ENCODE measurements at regions not wholly inside any gene's neighbourhood (a gene's known extent, or its start where the extent isn't known, plus 50 kb on each side); places are given as distances from the start of the nearest gene placed in this dataset.

DNA sequence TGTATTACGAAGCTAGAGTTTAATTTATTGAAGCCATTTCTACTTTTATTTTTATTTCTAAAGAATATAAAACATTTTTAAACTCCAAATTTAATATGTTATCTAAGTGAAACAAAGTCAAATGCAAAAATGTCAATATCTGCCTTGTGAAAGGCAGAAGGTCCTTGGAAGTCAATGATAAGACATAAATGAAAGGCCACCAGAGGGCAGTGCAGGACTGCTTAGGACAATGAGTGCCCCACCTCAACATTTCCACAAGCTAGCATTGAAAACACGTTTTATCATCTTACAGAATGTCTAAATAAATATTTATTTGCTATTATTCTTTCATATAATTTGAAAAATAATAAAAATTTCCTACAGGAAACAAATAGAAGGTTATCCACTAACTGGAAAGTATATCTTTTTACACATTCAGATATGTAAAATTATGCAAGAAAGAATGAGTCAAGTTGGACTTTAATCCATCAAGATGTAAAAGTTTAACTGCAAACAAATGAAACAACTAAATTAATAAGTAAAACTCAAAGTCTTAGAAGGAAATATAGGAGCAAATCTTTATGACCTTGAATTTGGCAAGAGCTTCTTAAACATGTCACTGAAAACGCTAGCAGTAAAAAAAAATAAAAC is 140.1 kb upstream of the FMN2 start:
- Histone ChIP-seq H3K4me3 (no peak overlapping the region), H3K27me3 (ENCODE audit: control insufficient read depth in 3 of 3, insufficient read depth in 3 of 3, low read length in 2 of 3) (peaks cover 0 to 5% (median under 1%) of the 10 kb centered on the region in 3 donors), H3K9me3 (ENCODE audit: control insufficient read depth in 4 of 4, insufficient read depth in 3 of 4, low read length in 3 of 4) (no peaks in the 10 kb centered on the region), H3K36me3 (ENCODE audit: control insufficient read depth in 4 of 4, insufficient read depth in 4 of 4, low read length in 4 of 4) (no peaks in the 10 kb centered on the region), H3K4me1 (ENCODE audit: control insufficient read depth in 5 of 5, insufficient read depth in 5 of 5, low read length in 5 of 5) (no peaks in the 10 kb centered on the region), H3K9ac (ENCODE audit: insufficient read depth in 1 of 2, low read length in 2 of 2) (no peak overlapping the region), H3K27ac (ENCODE audit: low read depth in 1 of 2, low read length in 1 of 2) (no peak overlapping the region)
- 59 to 61% methylated on average over 3 of the region's 3 CpGs for WGBS, 2 donors
- DNase-seq (peak; percentile 65 to 87 (median 81)), ATAC-seq (ENCODE audit: insufficient read depth, low FRiP score) (peak; percentile 53)
- TF ChIP-seq, protein P1, sequence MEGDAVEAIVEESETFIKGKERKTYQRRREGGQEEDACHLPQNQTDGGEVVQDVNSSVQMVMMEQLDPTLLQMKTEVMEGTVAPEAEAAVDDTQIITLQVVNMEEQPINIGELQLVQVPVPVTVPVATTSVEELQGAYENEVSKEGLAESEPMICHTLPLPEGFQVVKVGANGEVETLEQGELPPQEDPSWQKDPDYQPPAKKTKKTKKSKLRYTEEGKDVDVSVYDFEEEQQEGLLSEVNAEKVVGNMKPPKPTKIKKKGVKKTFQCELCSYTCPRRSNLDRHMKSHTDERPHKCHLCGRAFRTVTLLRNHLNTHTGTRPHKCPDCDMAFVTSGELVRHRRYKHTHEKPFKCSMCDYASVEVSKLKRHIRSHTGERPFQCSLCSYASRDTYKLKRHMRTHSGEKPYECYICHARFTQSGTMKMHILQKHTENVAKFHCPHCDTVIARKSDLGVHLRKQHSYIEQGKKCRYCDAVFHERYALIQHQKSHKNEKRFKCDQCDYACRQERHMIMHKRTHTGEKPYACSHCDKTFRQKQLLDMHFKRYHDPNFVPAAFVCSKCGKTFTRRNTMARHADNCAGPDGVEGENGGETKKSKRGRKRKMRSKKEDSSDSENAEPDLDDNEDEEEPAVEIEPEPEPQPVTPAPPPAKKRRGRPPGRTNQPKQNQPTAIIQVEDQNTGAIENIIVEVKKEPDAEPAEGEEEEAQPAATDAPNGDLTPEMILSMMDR (IDR thresholded peaks at IDR 0.05; ENCODE audit: control extremely low read depth, extremely low read depth): peak; percentile 56

DNA sequence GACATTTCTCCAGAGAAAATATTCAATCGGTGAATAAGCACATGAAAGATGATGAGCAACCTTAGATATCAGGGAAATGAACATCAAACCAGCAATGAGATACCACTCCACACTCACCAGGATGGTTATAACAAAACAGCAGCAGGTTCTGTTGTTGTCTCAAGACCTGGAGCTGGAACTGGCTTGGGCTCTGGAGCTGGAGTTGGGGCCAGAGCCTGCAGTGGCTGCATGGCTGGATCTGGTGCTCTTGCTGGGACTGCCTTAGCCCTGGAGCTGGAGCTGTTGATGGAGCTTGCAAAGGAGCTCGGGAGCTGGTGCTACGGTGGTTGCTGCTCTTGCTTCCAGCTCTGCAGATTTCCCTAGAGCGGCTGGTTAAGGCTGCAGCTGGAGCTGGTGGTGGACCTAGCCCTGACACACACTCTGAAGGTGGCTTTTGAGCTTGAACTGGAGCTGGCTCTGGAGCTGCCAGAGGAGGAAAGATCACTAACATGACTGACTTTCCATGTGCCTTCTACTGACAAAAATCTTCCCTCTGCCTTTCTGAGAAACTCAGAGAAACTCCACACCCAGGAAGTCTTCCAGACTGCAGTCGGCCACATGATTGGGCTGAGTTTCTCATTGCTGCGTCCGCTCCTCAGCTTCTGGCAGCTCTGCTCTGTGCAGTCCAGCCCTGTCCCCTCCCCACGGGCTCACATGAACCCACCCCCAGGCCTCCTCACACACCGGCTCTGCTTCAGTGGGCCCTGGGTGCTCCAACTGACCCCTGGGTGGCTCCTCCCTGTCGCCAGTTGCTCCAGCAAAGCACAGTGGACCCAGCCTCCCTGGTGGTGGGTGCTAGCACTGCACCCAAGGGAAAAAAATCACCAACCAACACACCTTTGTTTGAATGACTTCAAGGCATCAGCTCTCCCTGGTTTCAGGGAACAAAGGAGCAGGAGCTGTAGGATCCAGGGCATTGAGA is 139.1 kb upstream of the FMN2 start:
- WGBS, 2 donors: 72 to 87% methylated on average over 10 of the region's 10 CpGs
- DNase-seq (no peak), ATAC-seq (ENCODE audit: insufficient read depth, low FRiP score) (no peak)
- Histone ChIP-seq H3K27me3 (ENCODE audit: control insufficient read depth in 3 of 3, insufficient read depth in 3 of 3, low read length in 2 of 3) (peaks cover 0 to 7% (median 5%) of the 10 kb centered on the region in 3 donors), H3K36me3 (ENCODE audit: control insufficient read depth in 4 of 4, insufficient read depth in 4 of 4, low read length in 4 of 4) (no peaks in the 10 kb centered on the region), H3K9me3 (ENCODE audit: control insufficient read depth in 4 of 4, insufficient read depth in 3 of 4, low read length in 3 of 4) (no peaks in the 10 kb centered on the region), H3K27ac (ENCODE audit: low read depth in 1 of 2, low read length in 1 of 2) (no peak overlapping the region), H3K4me1 (ENCODE audit: control insufficient read depth in 5 of 5, insufficient read depth in 5 of 5, low read length in 5 of 5) (no peaks in the 10 kb centered on the region), H3K4me3 (no peak overlapping the region), H3K9ac (ENCODE audit: insufficient read depth in 1 of 2, low read length in 2 of 2) (no peak overlapping the region)
- TF ChIP-seq, protein P1 (IDR thresholded peaks at IDR 0.05; ENCODE audit: control extremely low read depth, extremely low read depth): no peak

DNA sequence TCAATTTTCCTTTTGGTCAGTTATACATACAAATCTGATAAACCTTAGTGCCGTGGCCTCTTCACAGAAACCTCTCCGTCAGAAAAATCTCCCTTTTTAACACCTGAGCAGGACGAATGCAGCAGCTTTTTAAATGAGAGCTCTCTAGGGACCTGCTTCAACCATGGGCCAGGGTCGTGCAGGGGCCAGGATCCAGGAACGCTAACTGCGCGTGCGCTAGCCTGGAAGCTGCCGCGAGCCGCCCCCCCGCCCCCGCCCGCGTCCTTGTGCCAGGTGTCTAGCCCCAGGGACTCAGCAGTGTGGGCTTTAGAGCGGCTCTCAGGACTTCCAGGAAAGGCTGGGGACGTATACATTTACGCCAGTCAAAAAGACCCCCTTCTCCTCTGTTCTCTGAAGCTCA is 136.8 kb upstream of the FMN2 start:
- H3K27me3 ChIP-seq (ENCODE audit: control insufficient read depth in 3 of 3, insufficient read depth in 3 of 3, low read length in 2 of 3): peaks cover 4 to 7% (median 5%) of the 10 kb centered on the region in 3 donors
- WGBS, 2 donors: 77 to 80% methylated on average over 17 to 18 of the region's 18 CpGs
- H3K9me3 ChIP-seq (ENCODE audit: control insufficient read depth in 4 of 4, insufficient read depth in 3 of 4, low read length in 3 of 4): no peaks in the 10 kb centered on the region
- DNase-seq (no peak), ATAC-seq (ENCODE audit: insufficient read depth, low FRiP score) (no peak)
- TF ChIP-seq, protein P1 (IDR thresholded peaks at IDR 0.05; ENCODE audit: control extremely low read depth, extremely low read depth): no peak
- H3K4me3 ChIP-seq: no peak overlapping the region
- no peak overlapping the region for H3K27ac ChIP-seq (ENCODE audit: low read depth in 1 of 2, low read length in 1 of 2)
- no peaks in the 10 kb centered on the region for H3K4me1 ChIP-seq (ENCODE audit: control insufficient read depth in 5 of 5, insufficient read depth in 5 of 5, low read length in 5 of 5)
- H3K36me3 ChIP-seq (ENCODE audit: control insufficient read depth in 4 of 4, insufficient read depth in 4 of 4, low read length in 4 of 4): no peaks in the 10 kb centered on the region
- no peak overlapping the region for H3K9ac ChIP-seq (ENCODE audit: insufficient read depth in 1 of 2, low read length in 2 of 2)

Data from lung (tissue), 11 donors.